ENCODE measurements at regions not wholly inside any gene's neighbourhood (a gene's known extent, or its start where the extent isn't known, plus 50 kb on each side); places are given as distances from the start of the nearest gene placed in this dataset.
"Not testable (repeated sequence)": the region's sequence is repeated elsewhere in the genome, so short reads cannot be mapped to it uniquely, and the experiment has no call there.

DNA sequence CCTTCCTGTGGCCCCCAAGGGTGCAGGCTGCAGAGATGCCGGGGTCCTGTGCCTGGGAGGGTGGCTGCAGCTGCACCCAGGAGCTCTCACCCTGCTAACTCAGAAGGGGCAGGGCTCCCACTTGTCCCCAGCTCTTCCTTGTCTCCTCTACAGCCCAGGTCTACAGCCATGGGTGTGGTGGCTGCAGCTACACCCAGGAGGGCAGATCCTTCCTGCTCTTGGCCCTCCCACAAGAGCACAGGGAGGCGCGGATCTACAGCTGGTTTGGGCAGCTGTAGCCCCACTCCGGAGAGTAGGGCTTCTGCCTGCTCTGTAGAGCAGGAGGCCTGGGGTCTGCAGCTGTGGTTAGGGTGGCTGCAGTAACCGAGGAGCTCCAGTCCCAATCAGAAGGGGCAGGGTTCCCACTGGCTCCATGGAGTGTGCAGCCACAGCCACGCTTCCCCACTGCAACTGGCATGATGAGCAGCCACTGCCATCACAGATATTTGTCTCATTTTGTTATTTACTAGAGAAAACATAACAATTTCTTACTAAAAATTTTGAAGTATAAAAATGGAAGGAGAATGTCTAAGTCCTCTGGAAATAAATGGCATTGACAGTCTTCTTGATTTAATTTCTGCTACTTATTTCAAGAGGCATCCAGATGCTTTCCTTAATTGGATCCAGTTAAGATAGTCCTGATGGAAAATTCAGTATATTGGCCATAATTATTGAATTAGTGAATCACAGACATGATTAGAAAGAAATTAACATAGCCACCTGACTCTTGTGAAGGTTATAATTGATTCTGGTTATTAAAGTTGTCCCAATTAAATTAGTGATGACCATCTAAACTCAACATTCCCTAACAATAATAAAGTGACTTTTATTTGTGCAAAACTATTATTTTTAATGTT lies 233.6 kb downstream of the KCNE4 start:
- Histone ChIP-seq H3K27ac (ENCODE audit: low read length) (no peak overlapping the region), H3K9me3 (ENCODE audit: control insufficient read depth, insufficient read depth, low read length) (no peaks in the 10 kb centered on the region), H3K27me3 (ENCODE audit: control insufficient read depth, insufficient read depth, low read length) (no peaks in the 10 kb centered on the region), H3K36me3 (ENCODE audit: control insufficient read depth, insufficient read depth, low read length) (no peaks in the 10 kb centered on the region), H3K4me3 (ENCODE audit: low read length) (no peak overlapping the region), H3K4me1 (ENCODE audit: control insufficient read depth, insufficient read depth, low read length) (no peaks in the 10 kb centered on the region)
- no peak for TF ChIP-seq CTCF (IDR thresholded peaks at IDR 0.05)
- Mint-ChIP-seq H3K9me3 (peaks cover 5 to 13% of the 10 kb centered on the region in 2 donors), H3K4me3 (no peak overlapping the region), H3K27ac (no peak overlapping the region), H3K36me3 (no peaks in the 10 kb centered on the region), H3K27me3 (ENCODE audit: low read depth in 2 of 2) (no peaks in the 10 kb centered on the region), H3K4me1 (no peaks in the 10 kb centered on the region)
- DNase-seq (no peak), ATAC-seq (no peak)
- intact Hi-C loops (cut with micrococcal nuclease), result no loop called here
- 92% methylated on average over 6 of the region's 6 CpGs for WGBS (ENCODE audit: insufficient coverage)

- DNase-seq, result no peak
- intact Hi-C loops (cut with micrococcal nuclease), result no loop called here
- no peak for ATAC-seq
- H3K27ac ChIP-seq (ENCODE audit: low read length), result no peak overlapping the region
- H3K4me3 ChIP-seq (ENCODE audit: low read length), result no peak overlapping the region
- Mint-ChIP-seq H3K9me3 (peaks cover 4 to 7% of the 10 kb centered on the region in 2 donors), H3K27me3 (ENCODE audit: low read depth in 2 of 2) (no peaks in the 10 kb centered on the region), H3K36me3 (no peaks in the 10 kb centered on the region), H3K4me1 (no peaks in the 10 kb centered on the region), H3K4me3 (no peak overlapping the region), H3K27ac (no peak overlapping the region)
- H3K36me3 ChIP-seq (ENCODE audit: control insufficient read depth, insufficient read depth, low read length), result no peaks in the 10 kb centered on the region
- H3K4me1 ChIP-seq (ENCODE audit: control insufficient read depth, insufficient read depth, low read length), result no peaks in the 10 kb centered on the region
- H3K9me3 ChIP-seq (ENCODE audit: control insufficient read depth, insufficient read depth, low read length), result peaks cover 7% of the 10 kb centered on the region
- H3K27me3 ChIP-seq (ENCODE audit: control insufficient read depth, insufficient read depth, low read length), result no peaks in the 10 kb centered on the region
- TF ChIP-seq CTCF (IDR thresholded peaks at IDR 0.05), result no peak
Measured at GRCh38 chr2:223294756-223295155, 242.8 kb downstream of the KCNE4 start.

GRCh38 chr2:223297788-223298187 lies 245.8 kb downstream of the KCNE4 start:
- no peak overlapping the region for H3K4me3 Mint-ChIP-seq
- H3K36me3 Mint-ChIP-seq, result no peaks in the 10 kb centered on the region
- no peaks in the 10 kb centered on the region for H3K4me1 Mint-ChIP-seq
- no peaks in the 10 kb centered on the region for H3K27me3 Mint-ChIP-seq (ENCODE audit: low read depth in 2 of 2)
- Histone ChIP-seq H3K4me1 (ENCODE audit: control insufficient read depth, insufficient read depth, low read length) (no peaks in the 10 kb centered on the region), H3K27ac (ENCODE audit: low read length) (no peak overlapping the region), H3K36me3 (ENCODE audit: control insufficient read depth, insufficient read depth, low read length) (no peaks in the 10 kb centered on the region), H3K27me3 (ENCODE audit: control insufficient read depth, insufficient read depth, low read length) (no peaks in the 10 kb centered on the region), H3K9me3 (ENCODE audit: control insufficient read depth, insufficient read depth, low read length) (peaks cover 7% of the 10 kb centered on the region), H3K4me3 (ENCODE audit: low read length) (no peak overlapping the region)
- peaks cover 0 to 2% of the 10 kb centered on the region in 2 donors for H3K9me3 Mint-ChIP-seq
- intact Hi-C loops (cut with micrococcal nuclease), result no loop called here
- no peak for DNase-seq
- no peak for TF ChIP-seq CTCF (IDR thresholded peaks at IDR 0.05)
- no peak for ATAC-seq
- no peak overlapping the region for H3K27ac Mint-ChIP-seq

GRCh38 chr2:223298329-223298728 lies 246.3 kb downstream of the KCNE4 start:
- H3K4me1 ChIP-seq (ENCODE audit: control insufficient read depth, insufficient read depth, low read length); H3K4me1 Mint-ChIP-seq; H3K27me3 Mint-ChIP-seq (ENCODE audit: low read depth in 2 of 2); DNase-seq; H3K36me3 ChIP-seq (ENCODE audit: control insufficient read depth, insufficient read depth, low read length); H3K27ac Mint-ChIP-seq; intact Hi-C loops (cut with micrococcal nuclease); ATAC-seq; H3K9me3 Mint-ChIP-seq; H3K27ac ChIP-seq (ENCODE audit: low read length); H3K4me3 Mint-ChIP-seq; H3K9me3 ChIP-seq (ENCODE audit: control insufficient read depth, insufficient read depth, low read length); H3K27me3 ChIP-seq (ENCODE audit: control insufficient read depth, insufficient read depth, low read length); H3K36me3 Mint-ChIP-seq; H3K4me3 ChIP-seq (ENCODE audit: low read length): not testable (repeated sequence)
- WGBS (ENCODE audit: insufficient coverage), result 55% methylated on average over 4 of the region's 4 CpGs
